Suprapubic skin (tissue), 4 donors: ENCODE measurements at regions not wholly inside any gene's neighbourhood (a gene's known extent, or its start where the extent isn't known, plus 50 kb on each side); places are given as distances from the start of the nearest gene placed in this dataset.

Source experiments
- DNase-seq, 2 donors: peaks; one replicate each; pipeline ENCODE4 v3.0.0-alpha.2; 2019; ENCODE audit warnings: low spot score in 2 of 2
- H3K27ac ChIP-seq: fragments of 200-600 bp; sonication (generic); one replicate; pipeline ENCODE4 v1.5.1; 2019
- H3K27me3 ChIP-seq: fragments of 200-600 bp; sonication (generic); one replicate; pipeline ENCODE4 v1.5.1; 2019
- H3K36me3 ChIP-seq: fragments of 200-600 bp; sonication (generic); one replicate; pipeline ENCODE4 v1.5.1; 2019
- H3K4me1 ChIP-seq: fragments of 200-600 bp; sonication (generic); one replicate; pipeline ENCODE4 v1.5.1; 2019
- H3K4me3 ChIP-seq: fragments of 200-600 bp; sonication (generic); one replicate; pipeline ENCODE4 v1.5.1; 2019; ENCODE audit warnings: mild to moderate bottlenecking
- H3K9me3 ChIP-seq: fragments of 200-600 bp; sonication (generic); one replicate; pipeline ENCODE4 v1.5.1; 2019
- CTCF ChIP-seq, 2 donors: fragments of 200-600 bp in 1 of 2; fragments of 450-650 bp in 1 of 2; sonication (generic) in 1 of 2; IDR thresholded peaks; one replicate each; pipeline ENCODE4 v1.5.1; 2016 to 2019; ENCODE audit warnings: antibody characterized with exemption in 2 of 2, mild to moderate bottlenecking in 1 of 2, moderate library complexity in 1 of 2
- EP300 ChIP-seq: sonication (generic); formaldehyde crosslinking; IDR thresholded peaks from one replicate; pipeline ENCODE4 v1.6.1; 2017; ENCODE audit warnings: antibody characterized with exemption
- POLR2A ChIP-seq, 2 donors: fragments of 450-650 bp; IDR thresholded peaks; one replicate each; pipeline ENCODE4 v1.6.1; 2017; ENCODE audit warnings: antibody characterized with exemption in 2 of 2, mild to moderate bottlenecking in 2 of 2, moderate library complexity in 2 of 2
- POLR2AphosphoS5 ChIP-seq, 3 donors: sonication (generic); formaldehyde crosslinking; IDR thresholded peaks; one replicate each; pipeline ENCODE4 v1.6.1; 2017; ENCODE audit warnings: antibody characterized with exemption in 3 of 3
- WGBS: methylation state at CpG from one replicate; pipeline ENCODE4 v1.1.5; 2018; 5-methylcytosine and 5-hydroxymethylcytosine counted together

GRCh38 chr5:143544606-143545005 is 141.1 kb upstream of the NR3C1 start:
- no peak overlapping the region for H3K4me3 ChIP-seq
- H3K27me3 ChIP-seq = no peaks in the 10 kb centered on the region
- no peak overlapping the region for H3K27ac ChIP-seq
- TF ChIP-seq POLR2A (IDR thresholded peaks at IDR 0.05) = no peak
- no peak for TF ChIP-seq EP300
- no peak for TF ChIP-seq CTCF (IDR thresholded peaks at IDR 0.05)
- no peak for TF ChIP-seq POLR2AphosphoS5 (IDR thresholded peaks at IDR 0.05)
- no peak for DNase-seq
- peaks cover 5% of the 10 kb centered on the region for H3K9me3 ChIP-seq
- H3K36me3 ChIP-seq = no peaks in the 10 kb centered on the region
- H3K4me1 ChIP-seq = no peaks in the 10 kb centered on the region

- whole genome bisulfite sequencing = 73% methylated on average over 2 of the region's 2 CpGs
- Histone ChIP-seq H3K9me3 (peaks cover 12% of the 10 kb centered on the region), H3K36me3 (no peaks in the 10 kb centered on the region), H3K27me3 (no peaks in the 10 kb centered on the region), H3K4me3 (no peak overlapping the region), H3K27ac (no peak overlapping the region), H3K4me1 (no peaks in the 10 kb centered on the region)
- no peak for DNase-seq
- TF ChIP-seq POLR2AphosphoS5 (IDR thresholded peaks at IDR 0.05) (no peak), CTCF (IDR thresholded peaks at IDR 0.05) (no peak), EP300 (no peak), POLR2A (IDR thresholded peaks at IDR 0.05) (no peak)
These were observed 140.1 kb upstream of the NR3C1 start for GRCh38 chr5:143543358-143544255.

- Histone ChIP-seq H3K4me1 (no peaks in the 10 kb centered on the region), H3K36me3 (no peaks in the 10 kb centered on the region), H3K9me3 (peaks cover 12% of the 10 kb centered on the region), H3K27me3 (no peaks in the 10 kb centered on the region), H3K27ac (no peak overlapping the region), H3K4me3 (no peak overlapping the region)
- WGBS = 87% methylated on average over 3 of the region's 3 CpGs
- TF ChIP-seq CTCF (IDR thresholded peaks at IDR 0.05) (no peak), POLR2A (IDR thresholded peaks at IDR 0.05) (no peak), EP300 (no peak), POLR2AphosphoS5 (IDR thresholded peaks at IDR 0.05) (no peak)
- DNase-seq = no peak
These were observed 139.3 kb upstream of the NR3C1 start for GRCh38 chr5:143542798-143543144.

- WGBS = 65% methylated on average over 6 of the region's 6 CpGs
- no peak overlapping the region for H3K4me3 ChIP-seq
- DNase-seq = no peak
- no peaks in the 10 kb centered on the region for H3K27me3 ChIP-seq
- H3K27ac ChIP-seq = no peak overlapping the region
- no peaks in the 10 kb centered on the region for H3K36me3 ChIP-seq
- H3K4me1 ChIP-seq = no peaks in the 10 kb centered on the region
- peaks cover 12% of the 10 kb centered on the region for H3K9me3 ChIP-seq
- TF ChIP-seq CTCF (IDR thresholded peaks at IDR 0.05) = no peak
- no peak for TF ChIP-seq POLR2AphosphoS5 (IDR thresholded peaks at IDR 0.05)
These were observed 138.7 kb upstream of the NR3C1 start for GRCh38 chr5:143541943-143542797.

GRCh38 chr5:143539742-143540141 is 136.3 kb upstream of the NR3C1 start:
- DNase-seq = no peak
- Histone ChIP-seq H3K4me1 (no peaks in the 10 kb centered on the region), H3K4me3 (no peak overlapping the region), H3K27ac (no peak overlapping the region), H3K36me3 (no peaks in the 10 kb centered on the region), H3K9me3 (peaks cover 12% of the 10 kb centered on the region), H3K27me3 (no peaks in the 10 kb centered on the region)
- TF ChIP-seq POLR2A (IDR thresholded peaks at IDR 0.05) = no peak
- TF ChIP-seq POLR2AphosphoS5 (IDR thresholded peaks at IDR 0.05) = no peak
- TF ChIP-seq CTCF (IDR thresholded peaks at IDR 0.05) = no peak
- no peak for TF ChIP-seq EP300
